HL-60 (cell line): ENCODE measurements at regions not wholly inside any gene's neighbourhood (a gene's known extent, or its start where the extent isn't known, plus 50 kb on each side); places are given as distances from the start of the nearest gene placed in this dataset.

Experiments
- DNase-seq, 2 experiments: peaks; one replicate each; pipeline ENCODE4 v3.0.0-alpha.2; 2010 to 2020; ENCODE audit warnings: low read depth in 1 of 2, low spot score in 1 of 2
- H3K27ac ChIP-seq: fragments of 250-450 bp; sonication (Bioruptor Pico); replicated peaks from 2 replicates; pipeline ENCODE4 v1.5.1; 2020; ENCODE audit warnings: mild to moderate bottlenecking, moderate library complexity
- H3K27me3 ChIP-seq: fragments of 250-450 bp; sonication (Bioruptor Pico); 2 replicates; pipeline ENCODE4 v1.5.1; 2021; ENCODE audit warnings: mild to moderate bottlenecking, moderate library complexity; ENCODE audit not compliant: insufficient read depth, poor library complexity, severe bottlenecking
- H3K4me3 ChIP-seq: replicated peaks from 2 replicates; pipeline ENCODE4 v1.5.1; 2011; ENCODE audit warnings: mild to moderate bottlenecking, control low read depth, low read length; ENCODE audit not compliant: insufficient read depth
- CTCF ChIP-seq: IDR thresholded peaks from one replicate; pipeline ENCODE4 v1.5.1; 2011; ENCODE audit warnings: low read length, control low read depth, inconsistent platforms; ENCODE audit not compliant: insufficient read depth
- GABPA ChIP-seq: IDR thresholded peaks from 2 replicates; pipeline ENCODE4 v1.6.1; 2012; ENCODE audit warnings: low read depth
- POLR2AphosphoS5 ChIP-seq: IDR thresholded peaks from 2 replicates; pipeline ENCODE4 v1.6.1; 2012; ENCODE audit warnings: low read depth
- REST ChIP-seq: IDR thresholded peaks from 2 replicates; pipeline ENCODE4 v1.6.1; 2012; ENCODE audit warnings: low read depth; ENCODE audit not compliant: insufficient replicate concordance
- SPI1 ChIP-seq: IDR thresholded peaks from 2 replicates; pipeline ENCODE4 v1.6.1; 2012; ENCODE audit warnings: low read depth, mild to moderate bottlenecking, borderline replicate concordance

GRCh38 chr3:18655827-18656226 is 230.7 kb upstream of the SATB1 start:
- Histone ChIP-seq H3K27ac (no peak overlapping the region), H3K27me3 (no peaks in the 10 kb centered on the region), H3K4me3 (no peak overlapping the region)
- TF ChIP-seq CTCF: no peak
- no peak for TF ChIP-seq GABPA
- TF ChIP-seq SPI1: no peak
- peak; percentile 68 for TF ChIP-seq REST
- no peak for TF ChIP-seq POLR2AphosphoS5
- DNase-seq: no peak

- no peak for DNase-seq
- Histone ChIP-seq H3K27me3 (no peaks in the 10 kb centered on the region), H3K4me3 (no peak overlapping the region), H3K27ac (no peak overlapping the region)
- TF ChIP-seq POLR2AphosphoS5: no peak
- no peak for TF ChIP-seq REST
- TF ChIP-seq CTCF: no peak
- TF ChIP-seq GABPA: no peak
- no peak for TF ChIP-seq SPI1
Observed at GRCh38 chr3:18652781-18653180, 227.6 kb upstream of the SATB1 start.

GRCh38 chr3:18650731-18651130 is 225.6 kb upstream of the SATB1 start:
- no peak for DNase-seq
- Histone ChIP-seq H3K4me3 (no peak overlapping the region), H3K27me3 (no peaks in the 10 kb centered on the region), H3K27ac (no peak overlapping the region)
- TF ChIP-seq CTCF (no peak), REST (no peak), GABPA (no peak), SPI1 (no peak), POLR2AphosphoS5 (no peak)
